GM12874 (cell line): ENCODE measurements at regions not wholly inside any gene's neighbourhood (a gene's known extent, or its start where the extent isn't known, plus 50 kb on each side); places are given as distances from the start of the nearest gene placed in this dataset.

Experiments
- TF ChIP-seq, protein P1 (sequence below): IDR thresholded peaks from 2 replicates; pipeline ENCODE4 v1.5.1; 2011; ENCODE audit warnings: low read depth, mild to moderate bottlenecking, control low read depth, low read length, moderate library complexity; ENCODE audit not compliant: insufficient read depth

GRCh38 chr11:115920841-115921480 is 416.7 kb upstream of the CADM1 start:
- TF ChIP-seq, protein P1, sequence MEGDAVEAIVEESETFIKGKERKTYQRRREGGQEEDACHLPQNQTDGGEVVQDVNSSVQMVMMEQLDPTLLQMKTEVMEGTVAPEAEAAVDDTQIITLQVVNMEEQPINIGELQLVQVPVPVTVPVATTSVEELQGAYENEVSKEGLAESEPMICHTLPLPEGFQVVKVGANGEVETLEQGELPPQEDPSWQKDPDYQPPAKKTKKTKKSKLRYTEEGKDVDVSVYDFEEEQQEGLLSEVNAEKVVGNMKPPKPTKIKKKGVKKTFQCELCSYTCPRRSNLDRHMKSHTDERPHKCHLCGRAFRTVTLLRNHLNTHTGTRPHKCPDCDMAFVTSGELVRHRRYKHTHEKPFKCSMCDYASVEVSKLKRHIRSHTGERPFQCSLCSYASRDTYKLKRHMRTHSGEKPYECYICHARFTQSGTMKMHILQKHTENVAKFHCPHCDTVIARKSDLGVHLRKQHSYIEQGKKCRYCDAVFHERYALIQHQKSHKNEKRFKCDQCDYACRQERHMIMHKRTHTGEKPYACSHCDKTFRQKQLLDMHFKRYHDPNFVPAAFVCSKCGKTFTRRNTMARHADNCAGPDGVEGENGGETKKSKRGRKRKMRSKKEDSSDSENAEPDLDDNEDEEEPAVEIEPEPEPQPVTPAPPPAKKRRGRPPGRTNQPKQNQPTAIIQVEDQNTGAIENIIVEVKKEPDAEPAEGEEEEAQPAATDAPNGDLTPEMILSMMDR = no peak

- TF ChIP-seq, protein P1 = no peak
Observed at GRCh38 chr11:115920092-115920461, 415.9 kb upstream of the CADM1 start.

DNA sequence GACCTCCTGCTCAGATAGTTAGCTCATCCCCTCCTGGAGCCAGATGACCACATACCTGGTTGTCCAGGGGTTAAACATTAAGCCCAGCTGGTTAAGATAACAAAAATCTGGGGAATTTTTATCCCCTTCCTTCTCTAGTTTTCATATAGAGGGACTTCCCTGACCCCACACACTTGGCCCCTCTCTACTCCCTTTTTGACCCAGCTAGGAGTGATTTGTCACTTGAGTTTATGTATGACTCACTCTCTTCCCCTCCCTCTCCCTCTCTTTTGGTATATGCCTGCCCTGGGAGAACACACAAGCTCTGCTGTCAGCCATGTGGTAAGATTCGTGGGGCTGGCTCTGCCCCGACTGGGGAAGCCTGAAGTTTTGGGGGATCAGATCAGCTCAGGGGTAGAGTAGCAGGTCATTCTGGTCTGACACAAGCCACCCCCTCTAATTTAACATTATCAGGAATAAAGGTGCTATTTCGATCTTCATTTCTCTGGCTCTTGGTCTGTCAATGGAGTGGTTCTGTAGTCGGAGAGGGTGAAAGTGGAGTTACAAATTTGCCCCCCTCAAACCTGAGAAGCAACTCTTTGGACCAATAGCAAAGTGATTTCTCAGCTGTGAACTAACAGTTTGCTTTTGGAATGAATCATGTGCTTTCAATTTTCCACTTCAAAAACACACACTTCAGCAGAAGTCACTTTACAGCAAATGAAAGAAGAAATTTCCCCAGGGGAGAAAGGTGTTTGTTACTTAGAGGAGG is 415.3 kb upstream of the CADM1 start:
- TF ChIP-seq, protein P1 = no peak

DNA sequence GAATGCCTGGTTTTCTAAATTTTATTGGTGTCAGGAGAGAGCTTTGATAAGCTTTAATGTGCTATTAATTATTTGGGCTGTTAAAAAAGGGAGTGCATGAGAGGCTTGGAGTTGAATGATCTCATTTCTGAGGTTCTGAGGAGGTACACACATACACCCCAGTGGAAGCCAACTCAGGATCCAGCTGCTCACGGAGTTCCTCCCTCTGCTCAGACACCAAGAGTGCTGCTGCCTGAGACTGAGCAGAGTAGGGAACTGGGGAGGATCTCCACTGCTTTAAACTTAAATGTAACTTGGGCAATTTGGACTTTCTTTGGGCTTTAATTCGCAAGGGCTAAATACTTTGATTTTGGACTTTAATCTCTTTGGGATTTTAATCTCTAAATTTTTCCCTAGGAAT is 414.4 kb upstream of the CADM1 start:
- TF ChIP-seq, protein P1 = no peak

DNA sequence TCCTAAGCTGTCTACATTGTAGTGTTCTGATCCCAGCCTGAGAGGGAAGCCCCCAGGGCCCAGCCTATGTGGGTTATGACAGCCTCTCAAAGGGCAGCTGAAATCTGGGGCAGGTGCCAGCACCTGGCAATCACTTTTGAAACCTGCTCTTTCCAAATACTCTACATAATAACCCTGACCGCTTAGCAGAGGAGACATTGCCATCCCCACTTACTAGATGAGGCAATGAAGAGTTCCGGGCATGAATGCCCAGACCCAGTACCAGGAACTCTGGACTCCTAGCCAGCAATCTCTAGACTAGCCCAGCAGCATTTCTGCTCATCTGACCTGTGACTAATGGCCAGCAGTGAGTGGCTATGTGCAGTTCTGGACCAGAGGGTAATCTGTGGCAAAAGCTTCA is 412.4 kb upstream of the CADM1 start:
- TF ChIP-seq, protein P1 = no peak

DNA sequence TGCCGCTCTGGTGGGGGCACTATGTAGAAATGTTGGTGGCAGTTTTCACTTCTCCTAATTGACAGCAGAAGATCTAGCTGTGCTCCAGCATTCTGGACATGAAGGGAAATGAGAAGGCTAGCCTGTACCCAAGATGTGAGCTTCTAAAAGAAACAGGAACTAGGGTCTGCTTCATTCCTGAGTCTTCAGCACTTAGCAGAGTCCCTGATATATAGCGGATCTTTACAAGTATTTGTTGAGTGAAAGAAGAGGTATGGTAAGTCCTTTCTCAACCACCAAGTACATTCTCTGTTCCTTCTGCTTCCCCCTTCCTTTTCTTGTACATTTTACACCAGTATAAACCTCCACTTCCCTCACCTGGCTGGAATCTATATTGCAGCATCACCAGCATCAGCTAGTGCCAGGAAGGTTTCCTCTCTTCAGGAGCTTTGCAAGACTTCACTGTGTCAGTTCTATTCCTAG is 408.3 kb upstream of the CADM1 start:
- TF ChIP-seq, protein P1 = peak; percentile 39; the same call in 1 of the 2 replicates

DNA sequence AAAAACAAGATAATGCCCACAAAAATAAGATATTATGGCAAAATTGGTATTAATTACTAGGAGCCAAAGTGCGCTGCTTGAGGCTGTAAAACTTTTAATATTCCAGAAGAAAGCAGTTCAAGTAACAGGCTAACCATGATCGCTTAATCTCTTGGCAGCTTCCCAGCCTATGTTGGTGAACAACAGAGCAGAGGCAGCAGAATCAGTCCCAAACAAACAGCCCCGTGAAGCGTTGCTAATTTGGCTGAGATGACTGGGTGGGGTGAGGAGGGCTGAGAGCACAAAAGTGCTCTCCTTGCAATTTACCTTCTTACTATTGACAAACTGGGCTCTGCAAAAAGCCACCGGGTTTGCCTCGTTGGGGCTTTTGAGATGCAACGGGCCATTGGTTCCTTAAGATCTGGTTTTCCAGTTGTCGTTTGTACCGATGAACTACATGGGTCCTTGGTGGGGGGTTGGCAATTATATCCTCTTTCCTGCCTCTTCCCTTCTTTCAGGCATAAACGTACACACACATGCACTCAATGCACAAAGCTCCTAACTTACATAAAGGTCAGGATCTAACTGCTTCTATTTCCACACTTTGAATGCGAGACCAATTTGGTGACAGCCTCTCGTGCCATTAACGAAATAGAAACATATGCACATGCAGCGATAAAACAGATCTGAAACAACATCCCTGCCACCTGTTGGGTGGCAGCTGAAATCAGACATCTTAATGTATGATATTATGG is 407.6 kb upstream of the CADM1 start:
- TF ChIP-seq, protein P1 = no peak
